ENCODE measurements at regions not wholly inside any gene's neighbourhood (a gene's known extent, or its start where the extent isn't known, plus 50 kb on each side); places are given as distances from the start of the nearest gene placed in this dataset.

- DNase-seq (ENCODE audit: low spot score) = no peak
- in situ Hi-C loops (cut with MboI; ENCODE audit: low pct_unique_long_range_greater_than_20kb, low sequenced_read_pairs, unreplicated experiment) = no loop called here
Measured at GRCh38 chr12:132398386-132398991, 69.1 kb upstream of the GALNT9 start.

GRCh38 chr12:132397934-132398385 lies 68.6 kb upstream of the GALNT9 start:
- DNase-seq (ENCODE audit: low spot score) = no peak
- in situ Hi-C loops (cut with MboI; ENCODE audit: low pct_unique_long_range_greater_than_20kb, low sequenced_read_pairs, unreplicated experiment) = no loop called here
- no peak for TF ChIP-seq CTCF (IDR thresholded peaks at IDR 0.05; ENCODE audit: extremely low read depth, insufficient read depth, missing control alignments)

More at GRCh38 chr12:132398386-132398991, 69.1 kb upstream of the GALNT9 start:
- TF ChIP-seq CTCF (IDR thresholded peaks at IDR 0.05; ENCODE audit: extremely low read depth, insufficient read depth, missing control alignments) = no peak

GRCh38 chr12:132397152-132397933 lies 68.0 kb upstream of the GALNT9 start:
- no peak for DNase-seq (ENCODE audit: low spot score)
- no peak for TF ChIP-seq CTCF (IDR thresholded peaks at IDR 0.05; ENCODE audit: extremely low read depth, insufficient read depth, missing control alignments)

GRCh38 chr12:132396657-132397056 lies 67.3 kb upstream of the GALNT9 start:
- in situ Hi-C loops (cut with MboI; ENCODE audit: low pct_unique_long_range_greater_than_20kb, low sequenced_read_pairs, unreplicated experiment) = no loop called here
- DNase-seq (ENCODE audit: low spot score) = no peak
- TF ChIP-seq CTCF (IDR thresholded peaks at IDR 0.05; ENCODE audit: extremely low read depth, insufficient read depth, missing control alignments) = no peak

More at GRCh38 chr12:132397152-132397933, 68.0 kb upstream of the GALNT9 start:
- in situ Hi-C loops (cut with MboI; ENCODE audit: low pct_unique_long_range_greater_than_20kb, low sequenced_read_pairs, unreplicated experiment) = no loop called here

- no peak for DNase-seq (ENCODE audit: low spot score)
- no peak for TF ChIP-seq CTCF (IDR thresholded peaks at IDR 0.05; ENCODE audit: extremely low read depth, insufficient read depth, missing control alignments)
- in situ Hi-C loops (cut with MboI; ENCODE audit: low pct_unique_long_range_greater_than_20kb, low sequenced_read_pairs, unreplicated experiment) = no loop called here
Measured at GRCh38 chr12:132395908-132396305, 66.5 kb upstream of the GALNT9 start.

- in situ Hi-C loops (cut with MboI; ENCODE audit: low pct_unique_long_range_greater_than_20kb, low sequenced_read_pairs, unreplicated experiment) = no loop called here
- no peak for TF ChIP-seq CTCF (IDR thresholded peaks at IDR 0.05; ENCODE audit: extremely low read depth, insufficient read depth, missing control alignments)
- no peak for DNase-seq (ENCODE audit: low spot score)
Measured at GRCh38 chr12:132395192-132395907, 66.0 kb upstream of the GALNT9 start.
